ENCODE measurements at regions not wholly inside any gene's neighbourhood (a gene's known extent, or its start where the extent isn't known, plus 50 kb on each side); places are given as distances from the start of the nearest gene placed in this dataset.

DNA sequence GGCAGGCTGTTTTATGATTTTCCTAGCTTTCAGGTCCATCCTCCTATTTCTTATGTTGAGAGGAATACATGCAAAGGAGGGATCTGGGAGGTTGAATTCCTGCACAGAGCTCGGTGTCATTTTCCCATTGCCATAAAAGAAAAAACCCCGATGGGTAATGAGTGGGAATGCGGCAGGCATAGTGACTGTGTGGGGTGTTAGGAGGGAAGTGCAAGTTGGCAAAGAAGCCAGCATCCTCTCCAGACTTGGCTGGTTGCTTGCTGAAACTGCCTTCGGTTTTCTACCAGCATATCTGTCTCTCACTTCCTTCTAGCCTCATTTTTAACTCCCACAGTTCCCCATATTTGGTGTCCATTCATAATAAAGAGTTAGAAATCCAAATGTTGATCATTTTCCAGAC is 1046.1 kb downstream of the SLC6A15 start:
- no peak for TF ChIP-seq POLR2A (IDR thresholded peaks at IDR 0.05; ENCODE audit: low read depth, low read length)
- TF ChIP-seq TAF1 (IDR thresholded peaks at IDR 0.05; ENCODE audit: borderline replicate concordance, low read depth, low read length): no peak
- TF ChIP-seq POLR2AphosphoS5 (IDR thresholded peaks at IDR 0.05; ENCODE audit: low read depth, low read length): no peak
